Esophagus squamous epithelium (tissue), 5 donors: ENCODE measurements at regions not wholly inside any gene's neighbourhood (a gene's known extent, or its start where the extent isn't known, plus 50 kb on each side); places are given as distances from the start of the nearest gene placed in this dataset.
A peak's percentile ranks its signal among the peaks of the same experiment; 100 is the strongest.
"Not testable (repeated sequence)": the region's sequence is repeated elsewhere in the genome, so short reads cannot be mapped to it uniquely, and the experiment has no call there.

Experiments used
- DNase-seq: peaks from one replicate; lab custom pipeline; 2025; lab: John Stamatoyannopoulos, UW
- H3K27ac ChIP-seq, 4 donors: fragments of 200-600 bp; sonication (generic); one replicate each; pipeline ENCODE4 v1.5.1; 2016 to 2019; ENCODE audit warnings: mild to moderate bottlenecking in 1 of 4
- H3K27me3 ChIP-seq, 4 donors: fragments of 200-600 bp; sonication (generic); 1 replicate in 3 of 4; 2 replicates in 1 of 4; pipeline versions ENCODE4 v1.5.1 to v1.6.0; 2017 to 2021; ENCODE audit warnings: antibody characterized with exemption in 1 of 4
- H3K36me3 ChIP-seq, 3 donors: fragments of 200-600 bp; sonication (generic); one replicate each; pipeline ENCODE4 v1.5.1; 2016 to 2019
- H3K4me1 ChIP-seq, 3 donors: fragments of 200-600 bp; sonication (generic); one replicate each; pipeline ENCODE4 v1.5.1; 2017 to 2019
- H3K4me3 ChIP-seq, 4 donors: fragments of 200-600 bp; sonication (generic); 1 replicate in 3 of 4; 2 replicates in 1 of 4; pipeline ENCODE4 v1.5.1; 2016 to 2019; ENCODE audit warnings: mild to moderate bottlenecking in 2 of 4, moderate library complexity in 1 of 4
- H3K9me3 ChIP-seq, 3 donors: fragments of 200-600 bp; sonication (generic); one replicate each; pipeline ENCODE4 v1.5.1; 2016 to 2019
- POLR2A ChIP-seq, 4 donors: fragments of 450-650 bp; IDR thresholded peaks; one replicate each; pipeline ENCODE4 v1.6.1; 2017; ENCODE audit warnings: antibody characterized with exemption in 4 of 4, mild to moderate bottlenecking in 4 of 4, moderate library complexity in 3 of 4
- WGBS, 2 donors: methylation state at CpG; one replicate each; pipeline ENCODE4 v1.1.5; 2018; 5-methylcytosine and 5-hydroxymethylcytosine counted together
- intact Hi-C: fragments of 100-400 bp; cut with DNase I; formaldehyde crosslinking; loops from one replicate; pipeline ENCODE4 v1.15.0; 2022
- TF ChIP-seq, protein P1 (sequence below), 6 experiments: fragments of 450-650 bp in 4 of 6; fragments of 200-600 bp in 2 of 6; sonication (generic) in 2 of 6; IDR thresholded peaks; one replicate each; pipeline ENCODE4 v1.5.1; 2016 to 2019; ENCODE audit warnings: antibody characterized with exemption in 6 of 6, mild to moderate bottlenecking in 4 of 6, moderate library complexity in 4 of 6
- donor health status: DM: yes; HTN: yes; CAD: no.

DNA sequence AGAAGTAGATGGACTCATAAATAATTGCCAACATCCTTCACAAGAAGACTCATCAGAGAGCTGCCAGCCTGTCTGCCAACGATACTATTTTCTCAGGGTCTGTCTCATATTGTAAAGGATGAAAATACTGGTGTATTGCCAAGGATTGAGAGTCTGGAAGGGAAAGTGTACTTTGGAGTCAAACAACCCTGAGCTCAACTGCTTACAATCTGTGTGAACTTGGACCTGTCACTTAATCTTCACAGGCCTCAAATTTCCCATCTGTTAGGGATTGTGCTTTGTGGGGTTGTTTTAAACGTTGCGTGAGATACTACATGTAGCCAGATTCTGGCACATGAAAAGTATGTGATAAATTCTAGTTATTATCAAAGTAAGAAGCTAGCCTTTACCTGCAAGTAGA, 169.1 kb downstream of the LHFPL1 start:
- WGBS, 2 donors, result 81% methylated on average over 3 of the region's 3 CpGs
- H3K4me3 ChIP-seq, result no peak overlapping the region
- H3K4me1 ChIP-seq, result no peaks in the 10 kb centered on the region
- no peak overlapping the region for H3K27ac ChIP-seq
- H3K27me3 ChIP-seq, result no peaks in the 10 kb centered on the region
- intact Hi-C loops, result no loop called here
- no peaks in the 10 kb centered on the region for H3K9me3 ChIP-seq
- no peaks in the 10 kb centered on the region for H3K36me3 ChIP-seq
- no peak for TF ChIP-seq POLR2A (IDR thresholded peaks at IDR 0.05)
- TF ChIP-seq, protein P1, sequence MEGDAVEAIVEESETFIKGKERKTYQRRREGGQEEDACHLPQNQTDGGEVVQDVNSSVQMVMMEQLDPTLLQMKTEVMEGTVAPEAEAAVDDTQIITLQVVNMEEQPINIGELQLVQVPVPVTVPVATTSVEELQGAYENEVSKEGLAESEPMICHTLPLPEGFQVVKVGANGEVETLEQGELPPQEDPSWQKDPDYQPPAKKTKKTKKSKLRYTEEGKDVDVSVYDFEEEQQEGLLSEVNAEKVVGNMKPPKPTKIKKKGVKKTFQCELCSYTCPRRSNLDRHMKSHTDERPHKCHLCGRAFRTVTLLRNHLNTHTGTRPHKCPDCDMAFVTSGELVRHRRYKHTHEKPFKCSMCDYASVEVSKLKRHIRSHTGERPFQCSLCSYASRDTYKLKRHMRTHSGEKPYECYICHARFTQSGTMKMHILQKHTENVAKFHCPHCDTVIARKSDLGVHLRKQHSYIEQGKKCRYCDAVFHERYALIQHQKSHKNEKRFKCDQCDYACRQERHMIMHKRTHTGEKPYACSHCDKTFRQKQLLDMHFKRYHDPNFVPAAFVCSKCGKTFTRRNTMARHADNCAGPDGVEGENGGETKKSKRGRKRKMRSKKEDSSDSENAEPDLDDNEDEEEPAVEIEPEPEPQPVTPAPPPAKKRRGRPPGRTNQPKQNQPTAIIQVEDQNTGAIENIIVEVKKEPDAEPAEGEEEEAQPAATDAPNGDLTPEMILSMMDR (IDR thresholded peaks at IDR 0.05), result no peak
- DNase-seq, result no peak

DNA sequence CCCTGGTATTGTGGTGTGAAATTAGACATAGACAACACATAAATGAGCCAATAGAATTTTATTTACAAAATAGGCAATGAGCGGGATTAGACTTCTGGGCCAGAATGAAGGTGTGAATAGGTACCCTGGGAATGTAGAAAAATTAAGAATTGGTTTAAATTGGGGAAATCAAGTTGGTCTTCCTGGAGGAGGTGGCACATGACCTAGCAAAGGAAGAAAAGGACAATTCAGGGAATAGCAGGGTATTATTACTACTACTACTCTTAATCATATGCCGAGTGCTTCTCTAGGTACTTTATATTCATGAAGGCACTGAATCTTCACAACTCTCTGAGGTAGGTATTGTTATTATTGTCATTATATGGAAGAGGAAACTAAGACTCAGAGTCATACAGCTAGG, 202.1 kb downstream of the LHFPL1 start:
- intact Hi-C loops, result no loop called here
- H3K4me3 ChIP-seq, result no peak overlapping the region
- H3K36me3 ChIP-seq, result no peaks in the 10 kb centered on the region
- no peaks in the 10 kb centered on the region for H3K9me3 ChIP-seq
- no peak for TF ChIP-seq POLR2A (IDR thresholded peaks at IDR 0.05)
- TF ChIP-seq, protein P1 (IDR thresholded peaks at IDR 0.05), result no peak
- no peak for DNase-seq
- no peaks in the 10 kb centered on the region for H3K4me1 ChIP-seq
- WGBS, 2 donors, result 83 to 94% methylated on average over 2 of the region's 2 CpGs
- no peak overlapping the region for H3K27ac ChIP-seq
- no peaks in the 10 kb centered on the region for H3K27me3 ChIP-seq

DNA sequence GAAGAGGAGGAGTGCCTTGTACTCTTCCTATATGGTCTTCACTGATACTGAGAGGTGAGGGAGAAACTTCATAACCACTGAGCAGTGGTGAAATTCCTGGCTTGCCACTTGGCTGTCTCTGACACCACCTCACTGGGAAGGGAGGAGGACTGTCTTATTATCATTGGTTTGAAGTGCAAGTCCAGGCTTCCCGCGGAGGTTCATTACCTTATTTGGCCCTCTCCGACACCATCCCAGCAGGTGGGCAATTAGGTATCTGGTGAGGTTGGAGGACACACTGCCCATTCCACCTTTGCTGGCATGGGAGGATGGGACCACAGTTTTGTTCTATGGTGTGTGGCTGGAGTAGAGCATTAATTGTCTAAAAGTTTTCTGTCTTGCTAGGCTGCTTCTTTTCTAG, 206.1 kb downstream of the LHFPL1 start:
- intact Hi-C loops, result no loop called here
- H3K4me1 ChIP-seq, result no peaks in the 10 kb centered on the region
- TF ChIP-seq, protein P1 (IDR thresholded peaks at IDR 0.05), result no peak
- TF ChIP-seq POLR2A (IDR thresholded peaks at IDR 0.05), result no peak
- H3K4me3 ChIP-seq, result no peak overlapping the region
- no peaks in the 10 kb centered on the region for H3K36me3 ChIP-seq
- no peaks in the 10 kb centered on the region for H3K9me3 ChIP-seq
- no peak for DNase-seq
- no peak overlapping the region for H3K27ac ChIP-seq
- WGBS, 2 donors, result 65% methylated on average over 3 of the region's 3 CpGs; no CpG with 5 or more reads in 1 of the 2 donors
- H3K27me3 ChIP-seq, result no peaks in the 10 kb centered on the region

DNA sequence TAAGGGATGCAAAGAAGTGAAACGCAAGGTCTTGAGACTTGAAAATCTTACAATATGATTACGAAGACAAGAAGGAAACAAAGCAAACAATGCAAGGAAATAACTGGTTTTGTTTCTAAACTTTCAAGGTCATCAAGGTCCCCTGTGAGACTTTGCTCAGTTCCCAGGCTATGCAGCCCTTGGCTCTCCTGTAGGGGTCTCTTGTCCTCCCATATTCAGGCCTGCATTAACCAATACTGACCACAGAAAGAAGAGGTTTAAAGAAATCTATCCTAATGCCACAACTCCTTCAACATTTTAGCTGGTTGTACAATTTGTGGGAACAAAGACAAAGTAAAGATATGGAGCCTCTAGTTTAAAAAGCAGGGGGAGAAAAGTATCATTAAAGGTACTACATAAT, 209.2 kb downstream of the LHFPL1 start:
- intact Hi-C loops, result no loop called here
- DNase-seq, result no peak
- no peaks in the 10 kb centered on the region for H3K36me3 ChIP-seq
- no peaks in the 10 kb centered on the region for H3K27me3 ChIP-seq
- no peaks in the 10 kb centered on the region for H3K4me1 ChIP-seq
- no peaks in the 10 kb centered on the region for H3K9me3 ChIP-seq
- H3K27ac ChIP-seq, result no peak overlapping the region
- no peak overlapping the region for H3K4me3 ChIP-seq
- TF ChIP-seq, protein P1 (IDR thresholded peaks at IDR 0.05), result no peak
- no peak for TF ChIP-seq POLR2A (IDR thresholded peaks at IDR 0.05)
- 64 to 73% methylated on average over 2 of the region's 2 CpGs for WGBS, 2 donors

DNA sequence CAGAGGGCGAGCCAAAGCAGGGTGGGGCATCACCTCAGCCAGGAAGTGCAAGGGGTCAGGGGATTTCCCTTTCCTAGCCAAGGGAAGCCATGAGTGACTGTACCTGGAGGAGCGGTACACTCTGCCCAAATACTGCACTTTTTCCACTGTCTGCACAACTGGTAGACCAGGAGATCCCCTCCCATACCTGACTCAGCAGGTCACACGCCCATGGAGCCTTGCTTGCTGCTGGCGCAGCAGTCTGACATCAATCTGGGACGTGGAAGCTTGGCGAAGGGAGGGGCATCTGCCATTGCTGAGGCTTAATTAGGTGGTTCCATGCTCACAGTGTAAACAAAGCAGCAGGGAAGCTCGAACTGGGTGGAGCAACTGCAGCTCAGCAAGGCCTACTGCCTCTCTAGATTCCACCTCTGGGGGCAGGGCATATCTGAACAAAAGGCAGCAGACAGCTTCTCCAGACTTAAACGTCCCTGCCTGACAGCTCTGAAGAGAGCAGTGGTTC, 217.7 kb downstream of the LHFPL1 start:
- H3K36me3 ChIP-seq, H3K27me3 ChIP-seq, H3K9me3 ChIP-seq, DNase-seq, H3K27ac ChIP-seq, intact Hi-C loops, H3K4me3 ChIP-seq, H3K4me1 ChIP-seq: not testable (repeated sequence)
- TF ChIP-seq, protein P1 (IDR thresholded peaks at IDR 0.05), result peak in 1 of 6 experiments; percentile 3
- 50 to 60% methylated on average over 2 to 6 of the region's 8 CpGs for WGBS, 2 donors
